Occipital lobe (tissue), 1 donor: ENCODE measurements at regions not wholly inside any gene's neighbourhood (a gene's known extent, or its start where the extent isn't known, plus 50 kb on each side); places are given as distances from the start of the nearest gene placed in this dataset.

ENCODE experiments used
- DNase-seq: peaks from one replicate; lab custom pipeline; 2025; lab: John Stamatoyannopoulos, UW

DNA sequence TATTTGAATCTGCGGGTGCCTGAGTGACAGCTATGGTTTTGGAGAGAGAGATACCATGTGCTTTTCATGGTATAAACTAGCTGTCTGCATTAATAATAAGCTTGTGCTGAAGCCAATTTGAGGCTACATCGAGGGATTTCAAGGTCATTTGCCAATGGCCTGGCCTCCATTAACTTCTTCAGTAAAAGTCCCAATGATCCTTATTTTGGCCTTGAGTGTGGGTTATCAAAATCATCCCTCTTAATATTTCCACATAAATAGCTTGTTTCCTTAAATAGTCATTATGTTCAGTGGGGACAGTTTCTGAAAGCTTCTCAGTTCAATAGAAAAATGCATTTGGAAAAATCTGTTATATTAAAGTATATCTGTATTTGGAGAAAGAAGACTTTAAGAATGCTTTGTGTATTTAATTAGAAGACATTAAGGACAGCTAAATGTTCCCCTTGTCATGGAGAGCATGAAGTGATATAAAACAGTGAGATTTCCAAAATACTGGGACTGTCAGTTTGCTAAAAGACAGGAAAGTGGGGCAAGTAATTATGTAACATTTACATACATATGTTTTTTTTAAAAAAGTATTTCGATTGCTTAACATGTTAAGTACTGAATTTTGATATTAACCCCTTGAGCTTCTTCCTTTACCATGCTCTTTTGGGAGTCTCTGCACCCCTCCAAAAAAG, 355.5 kb upstream of the ZEB2 start:
- DNase-seq = no peak

DNA sequence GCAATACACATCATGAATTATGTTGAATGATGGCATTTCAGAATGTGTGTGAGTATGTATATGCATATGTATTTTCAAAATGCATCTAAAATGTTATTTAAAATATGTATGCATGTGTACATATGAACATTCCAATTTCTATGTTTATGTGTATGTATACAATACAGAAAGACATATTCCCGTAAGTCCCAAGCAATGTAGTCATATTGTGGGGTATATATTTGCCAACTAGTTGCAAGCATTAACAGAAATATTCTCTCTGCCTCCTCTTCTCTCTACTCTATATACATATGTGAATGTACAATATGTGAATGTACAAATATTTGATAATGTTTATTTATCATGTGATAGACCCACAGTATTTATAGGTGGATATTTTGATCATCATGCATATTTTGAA, 345.8 kb upstream of the ZEB2 start:
- DNase-seq = no peak

DNA sequence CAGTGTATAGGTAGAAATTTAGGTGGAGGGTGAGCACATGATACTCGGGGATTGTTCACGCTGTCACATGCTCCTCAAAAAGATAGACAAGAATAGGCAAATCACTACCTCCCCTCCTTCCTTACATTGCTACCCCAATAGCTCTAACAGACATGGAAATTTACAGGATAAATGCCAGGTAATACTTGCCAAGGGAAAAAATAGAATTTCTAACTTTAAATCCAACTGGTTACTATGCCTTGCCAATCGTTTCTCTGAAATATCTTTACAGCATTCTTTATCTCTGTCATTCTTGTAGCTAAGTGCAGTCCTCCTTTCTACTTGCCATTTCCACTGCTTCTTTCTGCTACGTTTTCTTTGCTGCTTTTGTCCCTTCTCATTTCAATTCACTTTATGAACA, 339.8 kb upstream of the ZEB2 start:
- DNase-seq = no peak

DNA sequence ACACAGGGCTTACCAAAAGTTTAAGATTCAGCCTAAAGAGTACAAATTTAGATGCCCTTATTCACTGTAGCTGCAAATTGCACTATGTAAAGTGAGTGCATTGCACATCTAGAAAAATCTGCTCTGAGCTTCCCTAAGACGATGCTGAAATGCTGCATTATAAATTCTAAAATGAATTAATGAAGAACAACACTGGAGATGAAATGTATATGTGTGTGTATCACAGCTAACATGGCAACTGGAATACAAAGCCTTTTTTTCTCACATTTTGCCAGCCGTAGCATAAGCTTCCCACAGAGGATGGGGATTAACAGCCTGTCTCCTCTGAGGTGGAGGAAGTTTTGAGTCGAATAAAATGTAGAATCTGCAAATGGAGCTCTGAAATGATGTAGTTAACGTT, 338.3 kb upstream of the ZEB2 start:
- DNase-seq = no peak

DNA sequence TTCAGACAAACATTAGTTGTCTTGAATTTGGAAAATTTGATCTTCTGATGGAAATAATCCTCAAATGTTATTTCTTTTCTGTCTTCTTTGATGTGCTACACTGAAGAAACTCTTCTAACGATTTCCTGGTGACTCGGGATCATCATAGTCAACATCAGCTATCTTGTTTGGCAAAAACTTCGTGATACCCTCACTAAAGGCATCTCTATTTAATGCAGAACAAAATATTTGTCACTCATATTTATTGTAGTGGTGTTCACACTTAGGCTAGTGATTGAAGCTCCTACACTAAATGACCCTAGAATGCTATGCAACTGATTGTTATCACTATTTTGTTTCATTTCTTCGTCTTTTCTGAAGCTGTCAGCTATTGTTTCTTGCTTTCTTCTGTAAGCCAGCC, 334.7 kb upstream of the ZEB2 start:
- no peak for DNase-seq

DNA sequence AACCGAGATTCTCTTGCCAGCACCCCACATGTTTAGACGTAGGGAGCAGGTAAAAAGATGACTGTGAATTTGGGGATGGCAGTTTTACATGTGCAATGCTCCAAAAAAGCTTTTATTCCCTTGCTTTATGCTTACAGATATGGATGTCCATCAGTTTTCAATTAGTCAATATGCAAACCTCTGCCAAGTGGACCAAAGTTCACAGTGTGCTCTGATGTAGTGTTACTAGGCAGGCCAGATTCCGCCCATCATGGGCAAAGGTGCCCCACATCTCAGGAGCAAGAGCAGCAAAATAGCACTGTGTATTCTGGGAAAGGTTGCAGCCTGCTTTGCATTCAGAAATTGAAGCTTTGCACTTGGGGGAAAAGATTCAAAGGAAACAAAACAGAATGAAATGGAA, 329.7 kb upstream of the ZEB2 start:
- DNase-seq = no peak

DNA sequence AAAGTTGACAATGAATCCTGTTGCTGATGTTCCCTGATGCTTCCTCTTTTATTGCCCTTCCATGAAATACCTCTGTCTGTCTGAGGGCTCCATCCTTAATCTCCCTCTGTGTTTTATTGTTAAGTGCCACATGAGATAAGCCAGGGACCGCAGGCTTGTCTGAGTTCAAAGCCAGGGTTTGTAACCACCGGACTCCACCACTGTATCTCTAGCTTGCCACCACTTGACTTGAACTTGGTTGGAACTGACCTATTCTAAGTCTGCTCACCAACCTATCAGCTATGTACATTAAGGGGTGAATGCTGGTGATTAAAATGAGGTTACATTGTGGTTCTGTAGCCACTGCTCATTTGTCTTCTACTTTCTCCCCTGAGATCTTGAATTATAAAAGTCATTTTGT, 328.5 kb upstream of the ZEB2 start:
- no peak for DNase-seq

DNA sequence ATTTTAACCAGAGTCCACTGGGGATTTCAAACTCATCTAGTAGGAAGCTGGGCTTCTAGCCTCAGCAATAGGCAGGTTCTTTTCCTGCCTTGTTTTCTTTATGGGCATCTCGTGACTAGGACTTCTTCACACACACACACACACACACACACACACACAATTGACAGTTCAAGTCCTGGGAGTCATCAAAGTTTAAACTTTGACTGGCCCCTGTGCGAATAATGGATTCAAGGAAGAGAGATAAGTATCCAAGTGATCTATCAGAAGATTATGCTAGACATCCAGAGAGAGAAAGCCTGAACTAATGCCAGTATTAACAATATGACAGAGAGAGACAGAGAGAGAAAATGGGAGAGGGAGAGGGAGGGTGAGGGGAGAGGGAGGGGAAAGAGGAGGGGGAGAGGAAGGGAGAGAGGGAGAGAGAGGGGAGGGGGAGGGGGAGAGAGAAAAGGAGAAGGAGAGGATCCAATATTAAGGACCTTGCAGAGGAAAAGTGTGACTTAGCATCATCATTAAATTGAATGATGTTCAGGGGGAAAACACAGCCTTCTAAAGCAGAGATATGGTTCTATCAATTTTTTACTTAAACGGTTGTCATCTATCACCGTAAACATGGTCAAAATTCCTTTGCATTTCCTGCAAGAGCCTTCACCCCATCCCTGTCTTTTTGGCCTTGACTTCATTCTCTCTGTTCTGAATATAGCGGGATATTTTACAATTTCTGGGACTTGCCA, 327.6 kb upstream of the ZEB2 start:
- DNase-seq = no peak

DNA sequence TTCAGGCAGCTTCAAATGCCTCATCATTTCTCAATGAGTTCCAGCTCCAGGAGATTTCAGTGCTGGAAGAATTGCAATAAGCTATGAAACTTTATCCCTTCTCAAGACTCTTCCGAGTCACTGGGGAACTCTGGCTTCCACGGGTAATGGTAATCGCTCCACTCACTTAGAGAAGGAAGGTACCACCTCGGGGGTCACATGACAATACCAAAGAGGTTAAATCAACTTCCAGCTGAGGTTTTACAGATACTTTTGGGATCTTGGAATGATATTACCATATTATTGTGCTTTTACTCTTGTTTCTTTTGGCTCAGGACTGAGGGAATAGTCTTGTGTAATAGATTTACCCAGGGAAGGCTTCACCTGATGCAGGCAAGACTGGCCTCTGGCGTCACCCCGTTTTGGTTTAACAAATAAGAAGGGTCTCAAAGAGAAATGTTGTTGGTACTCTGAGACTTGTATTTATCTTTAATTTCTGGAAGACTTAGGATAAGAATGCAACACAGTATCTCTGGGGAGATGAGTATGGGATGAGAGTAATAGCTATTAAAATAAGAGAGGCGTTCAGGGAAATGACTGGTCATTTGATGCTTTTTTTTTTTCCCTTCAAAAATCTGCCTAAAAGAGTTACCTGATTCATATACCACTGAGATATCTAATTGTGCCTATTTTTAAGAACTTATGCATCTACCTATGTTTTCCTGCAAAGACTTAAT, 316.9 kb upstream of the ZEB2 start:
- DNase-seq = no peak

DNA sequence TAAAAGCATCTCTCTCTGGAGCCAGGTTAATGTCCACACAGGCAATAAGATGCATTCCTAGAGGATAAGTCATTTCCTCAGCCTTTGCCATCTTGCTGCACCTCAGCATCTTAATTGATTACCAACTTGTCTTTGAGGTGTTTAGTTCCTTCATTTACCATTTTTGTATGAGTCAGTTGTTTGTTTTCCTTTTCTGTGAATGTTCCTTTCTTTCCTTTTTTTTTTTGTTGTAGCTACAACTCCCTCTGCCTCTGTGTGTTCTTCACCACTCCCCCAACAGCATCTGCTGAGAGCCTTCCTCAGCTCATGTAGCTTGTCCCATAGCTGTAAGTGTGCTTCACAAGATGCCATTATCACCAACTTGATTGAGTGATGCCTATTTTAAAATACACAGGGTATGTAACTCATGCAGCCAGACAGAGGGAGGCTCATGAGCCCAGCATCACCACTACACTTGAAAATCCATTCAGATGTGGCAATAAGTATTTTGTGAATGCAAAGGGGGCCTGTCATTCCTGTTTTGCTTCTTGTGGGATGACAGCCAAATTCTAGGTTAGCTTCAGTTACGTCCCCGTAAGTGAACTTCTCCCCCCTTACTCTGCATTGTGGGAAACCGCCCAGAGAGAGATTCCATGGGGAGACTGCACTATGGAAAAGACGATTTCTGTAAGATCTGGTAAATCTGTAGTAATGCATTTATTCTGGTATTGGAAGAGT, 315.9 kb upstream of the ZEB2 start:
- DNase-seq = no peak

DNA sequence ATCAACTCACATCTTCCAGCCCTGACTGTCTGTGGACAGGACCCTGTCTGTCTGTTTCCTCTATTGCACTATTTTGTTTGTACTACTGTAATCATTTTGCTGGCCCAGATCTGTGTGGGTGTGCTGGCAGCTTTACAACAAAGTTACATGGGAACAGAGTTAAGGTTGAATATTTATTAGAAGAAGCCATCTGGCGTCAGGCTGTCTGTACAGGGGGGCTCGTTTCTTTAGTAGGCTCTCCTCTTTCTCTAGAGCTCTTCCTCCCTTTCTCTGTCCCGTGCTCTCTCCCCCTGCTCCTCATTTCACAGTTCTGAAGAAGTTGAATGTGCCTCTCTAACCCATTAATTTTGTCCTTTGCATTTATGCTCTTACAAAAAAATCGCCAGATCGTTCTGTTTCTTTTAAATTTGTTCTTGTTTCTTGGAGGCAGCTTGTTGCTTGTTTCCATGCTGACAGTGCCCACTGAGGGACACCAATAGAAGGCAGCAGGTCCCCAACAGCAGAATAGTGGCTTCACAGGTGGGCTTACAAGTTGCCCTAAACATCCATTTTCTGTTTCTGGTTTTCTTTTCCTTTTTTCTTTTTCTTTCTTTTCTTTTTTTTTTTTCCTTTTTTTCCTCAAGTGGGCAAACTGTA, 315.2 kb upstream of the ZEB2 start:
- DNase-seq = no peak

DNA sequence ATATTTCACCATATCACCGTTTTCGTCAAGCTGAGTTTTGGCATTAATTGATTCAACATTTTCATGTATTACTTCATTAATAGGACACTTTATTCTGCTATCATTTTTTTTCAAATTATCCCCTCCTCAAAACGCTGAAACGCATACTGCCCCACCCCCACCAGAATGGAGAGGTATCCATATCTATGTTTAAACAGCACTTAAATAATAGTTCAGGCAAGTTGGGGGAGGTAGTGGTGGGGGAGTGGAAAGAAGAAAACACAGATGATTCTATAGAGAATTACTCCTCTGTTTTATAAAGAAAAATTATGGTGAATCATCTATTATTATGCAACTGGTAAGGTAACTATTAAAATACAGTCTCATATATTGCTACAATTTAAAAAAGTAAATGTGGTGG, 314.4 kb upstream of the ZEB2 start:
- no peak for DNase-seq

DNA sequence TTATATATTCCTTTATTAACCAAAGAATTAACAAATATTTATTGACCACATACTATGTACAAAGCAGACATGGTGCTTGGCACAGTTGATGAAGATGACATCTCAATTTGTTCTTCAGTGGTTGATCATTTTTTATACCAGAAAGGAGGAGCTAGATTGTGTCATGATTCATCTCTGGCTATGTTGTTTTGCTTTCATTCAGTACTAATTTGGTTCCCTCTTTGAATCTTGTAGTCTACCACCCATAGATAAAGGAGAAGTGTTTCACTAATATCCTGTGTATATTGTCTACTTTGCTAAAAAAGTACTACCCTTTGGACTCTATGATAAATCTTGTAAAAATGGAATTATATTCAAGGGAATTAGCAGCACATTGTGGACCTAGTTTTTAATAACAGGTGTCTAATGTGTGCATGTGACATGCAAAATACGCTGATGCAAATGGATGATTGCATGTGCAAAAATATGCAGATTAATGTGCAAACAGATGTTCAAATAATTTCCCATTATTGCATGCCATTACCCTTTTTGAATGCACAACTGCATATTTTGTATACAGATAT, 313.2 kb upstream of the ZEB2 start:
- DNase-seq = no peak

DNA sequence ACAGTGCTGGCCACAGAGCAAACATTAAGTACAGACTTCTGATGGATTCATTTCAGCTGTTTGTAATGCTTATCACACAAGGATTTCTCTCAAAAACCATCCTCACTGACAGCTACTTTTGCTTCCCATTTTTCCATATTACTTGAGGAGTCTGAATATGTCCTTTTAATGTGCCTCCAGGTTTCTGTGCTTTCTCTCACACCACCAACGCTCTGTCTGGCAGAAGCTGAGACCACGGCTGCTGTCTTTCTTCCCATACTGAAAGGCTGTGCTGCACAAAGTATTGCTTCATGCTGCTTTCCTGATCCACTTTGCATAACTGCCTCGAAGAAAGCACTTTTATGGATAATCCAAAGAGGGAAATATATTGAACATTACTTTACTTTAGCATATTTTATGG, 312.1 kb upstream of the ZEB2 start:
- no peak for DNase-seq

DNA sequence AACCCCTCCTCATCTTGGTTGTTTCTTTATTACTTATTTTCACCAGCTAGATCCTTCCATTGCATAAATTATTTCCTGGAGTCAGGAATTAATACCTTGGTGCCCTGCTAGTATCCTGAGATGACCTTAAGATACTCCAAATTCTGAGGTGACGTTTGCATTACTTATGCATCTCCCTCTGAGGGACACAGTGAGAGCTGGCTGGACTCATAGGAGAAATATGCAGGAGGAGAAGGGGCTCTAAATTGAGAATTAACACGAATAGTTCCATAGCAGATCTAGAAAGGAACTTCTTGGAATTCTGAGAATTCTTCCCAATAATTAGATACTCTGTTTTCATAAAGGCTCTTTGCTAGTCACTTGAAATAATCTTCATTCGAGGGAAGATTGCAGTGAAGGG, 310.6 kb upstream of the ZEB2 start:
- no peak for DNase-seq

DNA sequence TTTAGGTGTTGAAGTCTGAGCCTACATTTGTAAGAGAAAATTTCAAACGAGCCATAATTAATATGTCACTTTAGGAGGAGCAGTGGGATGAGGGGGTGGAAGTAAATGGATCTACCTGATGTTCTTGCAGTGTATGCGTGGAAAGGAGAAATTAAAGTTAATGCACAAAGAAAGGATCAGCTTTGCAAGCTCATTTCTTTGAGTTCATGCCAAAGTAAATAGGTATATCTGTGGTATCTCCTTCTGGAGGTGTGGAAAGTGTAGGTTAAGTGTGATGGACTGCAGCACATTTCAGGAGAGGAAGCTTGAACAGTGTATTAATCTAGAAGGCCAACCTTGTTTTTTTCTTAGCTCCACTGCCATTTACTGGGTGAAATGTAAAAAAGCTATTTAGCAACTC, 307.5 kb upstream of the ZEB2 start:
- no peak for DNase-seq

DNA sequence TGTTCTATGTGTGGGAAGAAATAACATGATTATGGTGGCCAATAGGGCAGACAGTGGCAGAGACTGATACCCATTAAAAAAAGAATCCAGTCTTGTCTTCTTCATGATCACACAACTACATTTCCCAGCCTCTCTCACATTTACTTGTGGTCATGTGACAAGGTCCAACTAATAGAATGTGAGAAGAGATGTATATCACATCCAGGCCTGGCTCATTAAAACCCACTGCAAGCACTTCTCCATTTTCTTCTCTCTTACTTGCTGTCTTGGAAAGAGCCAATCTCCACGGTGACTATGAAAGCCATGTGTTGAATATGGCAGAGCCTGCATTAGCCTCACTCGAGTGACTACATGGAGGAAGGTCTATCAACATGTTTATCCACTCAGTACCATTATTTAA, 306.2 kb upstream of the ZEB2 start:
- no peak for DNase-seq

DNA sequence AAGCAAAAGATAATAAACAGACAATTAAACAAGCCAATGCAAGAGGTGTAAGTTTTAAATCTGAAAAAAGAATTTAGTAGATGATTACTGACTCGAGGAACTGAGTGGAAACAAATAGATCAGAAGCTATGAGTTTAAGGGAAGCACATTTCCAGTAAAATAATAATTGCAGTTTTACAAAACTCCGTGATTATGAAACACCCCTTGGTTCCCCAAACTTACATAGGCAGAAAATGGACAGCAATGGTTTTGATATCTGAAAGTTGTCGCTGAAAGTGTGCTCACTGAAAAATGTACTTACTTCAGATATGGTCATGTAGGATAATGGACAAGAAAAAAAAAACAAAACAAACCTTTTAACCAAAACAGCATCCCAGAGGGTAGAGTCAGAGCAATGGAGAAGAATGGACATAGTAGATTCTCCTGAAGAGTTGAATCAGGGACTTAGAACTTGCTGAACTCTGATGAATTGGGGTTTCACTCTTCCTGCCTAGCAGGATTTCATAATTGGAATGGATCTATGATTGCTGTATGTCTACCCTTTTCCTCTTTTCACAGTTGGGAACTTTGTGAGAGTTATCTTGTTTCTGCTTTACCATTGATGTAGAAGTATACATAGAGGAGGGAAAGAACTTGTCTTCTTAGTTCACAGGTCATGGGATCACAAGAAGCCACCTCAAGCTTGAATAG, 305.6 kb upstream of the ZEB2 start:
- no peak for DNase-seq

DNA sequence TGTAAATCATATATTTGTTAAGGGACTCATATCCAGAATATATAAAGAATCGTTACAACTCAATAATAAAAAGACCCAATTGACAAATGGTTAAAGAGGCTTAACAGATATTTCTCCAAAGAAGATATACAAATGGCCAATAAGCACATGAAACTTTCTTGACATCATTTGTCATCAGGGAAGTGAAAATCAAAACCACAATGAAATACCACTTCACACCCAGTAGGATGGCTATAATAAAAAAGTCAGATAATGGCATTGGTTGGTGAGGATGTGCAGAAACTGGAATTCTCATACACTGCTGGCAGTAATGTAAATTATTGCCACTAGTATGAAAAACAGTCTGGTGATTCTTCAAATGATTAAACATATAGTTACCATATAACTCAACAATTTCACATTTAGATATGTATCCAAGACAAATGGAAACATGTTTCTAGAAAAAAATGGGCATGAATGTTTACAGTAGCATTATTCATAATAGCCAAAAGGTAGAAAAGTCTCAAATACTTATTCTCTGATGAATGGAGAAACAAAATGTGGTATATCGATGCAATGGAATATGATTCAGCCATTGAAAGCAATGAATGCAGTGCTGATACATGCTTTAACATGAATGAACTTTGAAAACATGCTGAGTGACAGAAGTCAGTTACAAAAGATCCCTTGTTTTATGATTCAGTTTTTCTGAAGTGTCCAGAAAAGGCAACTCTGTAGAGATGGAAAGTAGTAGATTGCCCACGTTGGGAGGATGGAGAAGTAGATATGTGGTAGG, 304.6 kb upstream of the ZEB2 start:
- no peak for DNase-seq

DNA sequence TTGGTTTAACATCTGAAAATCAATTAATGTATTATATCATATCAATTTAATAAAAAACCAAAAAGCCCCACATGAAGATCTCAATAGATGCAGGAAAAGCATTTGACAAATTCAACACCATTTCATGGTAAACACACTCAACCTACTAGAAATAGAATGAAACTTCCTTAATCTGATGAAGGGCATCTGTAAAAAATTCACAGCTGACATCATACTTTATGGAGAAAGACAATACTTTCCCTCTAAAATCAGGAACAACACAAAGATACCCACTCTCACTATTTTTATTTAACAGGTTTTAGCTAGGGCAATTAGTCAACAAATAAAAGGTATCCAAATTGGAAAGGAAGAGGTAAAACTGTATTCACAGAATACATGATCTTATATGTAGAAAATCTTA, 303.0 kb upstream of the ZEB2 start:
- no peak for DNase-seq
